Activated T-cell treated with anti-CD3 and anti-CD28 coated beads, Interleukin-2, amount 50 U/mL, for 4 hours (primary cell): ENCODE measurements at regions not wholly inside any gene's neighbourhood (a gene's known extent, or its start where the extent isn't known, plus 50 kb on each side); places are given as distances from the start of the nearest gene placed in this dataset.
A peak's percentile ranks its signal among the peaks of the same experiment; 100 is the strongest.

Experiments
- ATAC-seq, 2 donors: fragments of 200-7000 bp; cut with Tn5 transposase; one replicate each; pipeline ENCODE4 v1.10.0; 2021
- DNase-seq: peaks from one replicate; pipeline ENCODE4 v3.0.0-alpha.2; 2020
- H3K27me3 Mint-ChIP-seq: one replicate; pipeline ENCODE4 v1.8.0; 2021; ENCODE audit warnings: low read depth, mixed read lengths
- H3K36me3 Mint-ChIP-seq: one replicate; pipeline ENCODE4 v1.8.0; 2022; ENCODE audit warnings: mixed read lengths; ENCODE audit not compliant: insufficient read depth
- H3K4me1 Mint-ChIP-seq: one replicate; pipeline ENCODE4 v1.8.0; 2021; ENCODE audit warnings: low read depth, mixed read lengths
- H3K4me3 Mint-ChIP-seq: one replicate; pipeline ENCODE4 v1.8.0; 2021; ENCODE audit warnings: mild to moderate bottlenecking, moderate library complexity, mixed read lengths
- H3K9me3 Mint-ChIP-seq: one replicate; pipeline ENCODE4 v1.8.0; 2021; ENCODE audit warnings: mixed read lengths

- peaks cover 12% of the 10 kb centered on the region for H3K27me3 Mint-ChIP-seq
- no peak overlapping the region for H3K4me3 Mint-ChIP-seq
- DNase-seq (no peak), ATAC-seq (no peak)
- no peaks in the 10 kb centered on the region for H3K36me3 Mint-ChIP-seq
- no peaks in the 10 kb centered on the region for H3K9me3 Mint-ChIP-seq
- no peaks in the 10 kb centered on the region for H3K4me1 Mint-ChIP-seq
These were observed 246.5 kb upstream of the CIBAR2 start for GRCh38 chr16:85358704-85359146.

- H3K27me3 Mint-ChIP-seq: peaks cover 12% of the 10 kb centered on the region
- no peaks in the 10 kb centered on the region for H3K4me1 Mint-ChIP-seq
- no peaks in the 10 kb centered on the region for H3K36me3 Mint-ChIP-seq
- ATAC-seq (no peak), DNase-seq (no peak)
- no peaks in the 10 kb centered on the region for H3K9me3 Mint-ChIP-seq
- no peak overlapping the region for H3K4me3 Mint-ChIP-seq
These were observed 247.0 kb upstream of the CIBAR2 start for GRCh38 chr16:85359147-85359822.

GRCh38 chr16:85360323-85361277, 248.3 kb upstream of the CIBAR2 start:
- DNase-seq (no peak), ATAC-seq (peak in 1 of 2 donors; percentile 35)
- H3K36me3 Mint-ChIP-seq: no peaks in the 10 kb centered on the region
- H3K27me3 Mint-ChIP-seq: peaks cover 12% of the 10 kb centered on the region
- no peaks in the 10 kb centered on the region for H3K9me3 Mint-ChIP-seq
- no peak overlapping the region for H3K4me3 Mint-ChIP-seq
- H3K4me1 Mint-ChIP-seq: no peaks in the 10 kb centered on the region

GRCh38 chr16:85361441-85362118, 249.3 kb upstream of the CIBAR2 start:
- ATAC-seq (no peak), DNase-seq (no peak)
- H3K4me3 Mint-ChIP-seq: no peak overlapping the region
- H3K9me3 Mint-ChIP-seq: no peaks in the 10 kb centered on the region
- H3K36me3 Mint-ChIP-seq: no peaks in the 10 kb centered on the region
- H3K27me3 Mint-ChIP-seq: peaks cover 12% of the 10 kb centered on the region
- H3K4me1 Mint-ChIP-seq: no peaks in the 10 kb centered on the region

GRCh38 chr16:85362443-85362842, 250.2 kb upstream of the CIBAR2 start:
- peaks cover 12% of the 10 kb centered on the region for H3K27me3 Mint-ChIP-seq
- no peak overlapping the region for H3K4me3 Mint-ChIP-seq
- no peaks in the 10 kb centered on the region for H3K36me3 Mint-ChIP-seq
- ATAC-seq: no peak
- DNase-seq: no peak
- no peaks in the 10 kb centered on the region for H3K9me3 Mint-ChIP-seq
- no peaks in the 10 kb centered on the region for H3K4me1 Mint-ChIP-seq

- no peaks in the 10 kb centered on the region for H3K9me3 Mint-ChIP-seq
- H3K36me3 Mint-ChIP-seq: no peaks in the 10 kb centered on the region
- peaks cover 12% of the 10 kb centered on the region for H3K27me3 Mint-ChIP-seq
- no peak overlapping the region for H3K4me3 Mint-ChIP-seq
- no peak for ATAC-seq
- no peak for DNase-seq
- no peaks in the 10 kb centered on the region for H3K4me1 Mint-ChIP-seq
These were observed 249.7 kb upstream of the GSE1 start for GRCh38 chr16:85363427-85363826.

- ATAC-seq (no peak), DNase-seq (no peak)
- Mint-ChIP-seq H3K27me3 (peaks cover 8% of the 10 kb centered on the region), H3K36me3 (no peaks in the 10 kb centered on the region), H3K4me3 (no peak overlapping the region), H3K4me1 (no peaks in the 10 kb centered on the region), H3K9me3 (no peaks in the 10 kb centered on the region)
These were observed 249.2 kb upstream of the GSE1 start for GRCh38 chr16:85363881-85364280.

- DNase-seq (no peak), ATAC-seq (no peak)
- H3K9me3 Mint-ChIP-seq: no peaks in the 10 kb centered on the region
- H3K36me3 Mint-ChIP-seq: no peaks in the 10 kb centered on the region
- peaks cover 6% of the 10 kb centered on the region for H3K27me3 Mint-ChIP-seq
- no peak overlapping the region for H3K4me3 Mint-ChIP-seq
- no peaks in the 10 kb centered on the region for H3K4me1 Mint-ChIP-seq
These were observed 248.6 kb upstream of the GSE1 start for GRCh38 chr16:85364323-85365040.

- Mint-ChIP-seq H3K9me3 (no peaks in the 10 kb centered on the region), H3K4me1 (no peaks in the 10 kb centered on the region), H3K36me3 (no peaks in the 10 kb centered on the region), H3K4me3 (no peak overlapping the region), H3K27me3 (peaks cover 6% of the 10 kb centered on the region)
- ATAC-seq (no peak), DNase-seq (no peak)
These were observed 248.0 kb upstream of the GSE1 start for GRCh38 chr16:85365120-85365519.

- H3K36me3 Mint-ChIP-seq: no peaks in the 10 kb centered on the region
- no peaks in the 10 kb centered on the region for H3K4me1 Mint-ChIP-seq
- peaks cover under 1% of the 10 kb centered on the region for H3K27me3 Mint-ChIP-seq
- DNase-seq (no peak), ATAC-seq (no peak)
- H3K9me3 Mint-ChIP-seq: no peaks in the 10 kb centered on the region
- no peak overlapping the region for H3K4me3 Mint-ChIP-seq
These were observed 246.9 kb upstream of the GSE1 start for GRCh38 chr16:85366031-85366763.

GRCh38 chr16:85367485-85367884, 245.6 kb upstream of the GSE1 start:
- Mint-ChIP-seq H3K4me1 (no peaks in the 10 kb centered on the region), H3K4me3 (no peak overlapping the region), H3K36me3 (no peaks in the 10 kb centered on the region), H3K27me3 (no peaks in the 10 kb centered on the region), H3K9me3 (no peaks in the 10 kb centered on the region)
- ATAC-seq (no peak), DNase-seq (no peak)

- DNase-seq: no peak
- no peak for ATAC-seq
- no peaks in the 10 kb centered on the region for H3K9me3 Mint-ChIP-seq
- H3K27me3 Mint-ChIP-seq: peaks cover 1% of the 10 kb centered on the region
- no peaks in the 10 kb centered on the region for H3K4me1 Mint-ChIP-seq
- H3K4me3 Mint-ChIP-seq: no peak overlapping the region
- H3K36me3 Mint-ChIP-seq: no peaks in the 10 kb centered on the region
These were observed 244.1 kb upstream of the GSE1 start for GRCh38 chr16:85369060-85369459.

GRCh38 chr16:85369741-85370528, 243.2 kb upstream of the GSE1 start:
- H3K36me3 Mint-ChIP-seq: no peaks in the 10 kb centered on the region
- no peaks in the 10 kb centered on the region for H3K9me3 Mint-ChIP-seq
- no peaks in the 10 kb centered on the region for H3K4me1 Mint-ChIP-seq
- peak; percentile 37 for DNase-seq
- peak; percentile 39 to 47 for ATAC-seq
- no peak overlapping the region for H3K4me3 Mint-ChIP-seq
- H3K27me3 Mint-ChIP-seq: peaks cover 1% of the 10 kb centered on the region
